Caco-2 (cell line): ENCODE measurements at regions not wholly inside any gene's neighbourhood (a gene's known extent, or its start where the extent isn't known, plus 50 kb on each side); places are given as distances from the start of the nearest gene placed in this dataset.

Experiments
- BruUV-seq: library from RNA; stranded (reverse); fragments of 400-500 nt; replicated peaks from 2 replicates; lab custom pipeline; 2021; lab: Mats Ljungman, UMichigan
- CTCF ChIA-PET: fragments of 300-600 bp; sonication (Branson Sonifier 250); formaldehyde crosslinking; loops from one replicate; lab custom pipeline; 2022; ENCODE audit warnings: antibody characterized with exemption; lab: Charles Lee
- POLR2A ChIA-PET: fragments of 300-600 bp; sonication (Branson Sonifier 250); formaldehyde crosslinking; loops from one replicate; lab custom pipeline; 2022; ENCODE audit warnings: antibody characterized with exemption; lab: Charles Lee
- DNase-seq, 2 experiments: peaks; one replicate each; pipeline versions ENCODE4 v3.0.0 to v3.0.0-alpha.2; 2020 to 2022
- H3K27me3 ChIP-seq: replicated peaks from 2 replicates; pipeline ENCODE4 v1.6.0; 2011; ENCODE audit warnings: low read length; ENCODE audit not compliant: control insufficient read depth, insufficient read depth
- H3K36me3 ChIP-seq: 2 replicates; pipeline ENCODE4 v1.5.1; 2011; ENCODE audit warnings: low read length; ENCODE audit not compliant: control insufficient read depth, insufficient read depth
- H3K4me1 ChIP-seq: fragments of 250-450 bp; sonication (Bioruptor Pico); 2 replicates; pipeline ENCODE4 v1.5.1; 2020; ENCODE audit warnings: mild to moderate bottlenecking
- H3K4me3 ChIP-seq: 2 replicates; pipeline ENCODE4 v1.5.1; 2011; ENCODE audit warnings: low read depth, mild to moderate bottlenecking, control low read depth, low read length
- H3K9me3 ChIP-seq: fragments of 250-450 bp; sonication (Bioruptor Pico); 2 replicates; pipeline ENCODE4 v1.5.1; 2020; ENCODE audit warnings: mild to moderate bottlenecking, moderate library complexity
- H3K27ac Mint-ChIP-seq: one replicate; pipeline ENCODE4 v1.8.0; 2022; ENCODE audit warnings: mixed read lengths; ENCODE audit not compliant: unreplicated experiment
- H3K27me3 Mint-ChIP-seq: one replicate; pipeline ENCODE4 v1.8.0; 2022; ENCODE audit warnings: mixed read lengths; ENCODE audit not compliant: insufficient read depth, unreplicated experiment
- H3K36me3 Mint-ChIP-seq: one replicate; pipeline ENCODE4 v1.8.0; 2022; ENCODE audit warnings: mild to moderate bottlenecking, mixed read lengths; ENCODE audit not compliant: insufficient read depth, unreplicated experiment
- H3K4me1 Mint-ChIP-seq: one replicate; pipeline ENCODE4 v1.8.0; 2022; ENCODE audit warnings: low read depth, mixed read lengths; ENCODE audit not compliant: unreplicated experiment
- H3K4me3 Mint-ChIP-seq: one replicate; pipeline ENCODE4 v1.8.0; 2022; ENCODE audit warnings: mild to moderate bottlenecking, moderate library complexity, mixed read lengths; ENCODE audit not compliant: unreplicated experiment
- H3K9me3 Mint-ChIP-seq: one replicate; pipeline ENCODE4 v1.8.0; 2022; ENCODE audit warnings: mixed read lengths; ENCODE audit not compliant: unreplicated experiment
- intact Hi-C: fragments of 100-400 bp; cut with micrococcal nuclease; formaldehyde crosslinking; loops from one replicate; pipeline ENCODE4 v1.10.0; 2022; ENCODE audit not compliant: unreplicated experiment
- TF ChIP-seq, protein P1 (sequence below), 2 experiments: fragments of 200-600 bp in 1 of 2; IDR thresholded peaks; 1 replicate in 1 of 2; 2 replicates in 1 of 2; pipeline versions ENCODE4 v1.5.1 to v1.8.0; 2011 to 2022; ENCODE audit warnings: antibody characterized with exemption in 1 of 2, control low read depth in 1 of 2, inconsistent platforms in 1 of 2, low read depth in 1 of 2, low read length in 1 of 2, mild to moderate bottlenecking in 1 of 2, moderate library complexity in 1 of 2; ENCODE audit not compliant: insufficient read depth in 1 of 2, severe bottlenecking in 1 of 2, unreplicated experiment in 1 of 2

DNA sequence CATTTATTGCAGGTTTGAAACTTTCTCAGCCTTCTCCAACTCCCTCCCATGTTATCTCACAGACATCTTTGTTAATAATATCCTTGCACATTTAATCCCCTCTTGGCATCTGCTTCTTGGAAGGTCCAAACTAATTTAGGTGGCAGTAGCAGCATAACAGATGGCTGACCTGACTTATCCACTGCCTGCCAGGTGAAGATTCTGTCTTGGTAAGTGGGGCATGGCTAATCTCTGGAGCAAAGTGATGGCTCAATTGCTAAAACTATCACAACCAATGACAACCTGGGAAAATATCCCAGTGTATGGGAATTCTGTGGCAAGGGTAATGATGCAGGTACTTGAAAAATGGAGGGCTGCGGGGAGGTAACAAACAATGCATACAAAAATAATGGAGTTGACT lies 58.2 kb upstream of the ALG10B start:
- no peaks in the 10 kb centered on the region for H3K4me1 ChIP-seq
- no peaks in the 10 kb centered on the region for H3K36me3 ChIP-seq
- intact Hi-C loops, result no loop called here
- BruUV-seq, result no TSS peak
- H3K27me3 ChIP-seq, result no peaks in the 10 kb centered on the region
- DNase-seq, result no peak
- TF ChIP-seq, protein P1, sequence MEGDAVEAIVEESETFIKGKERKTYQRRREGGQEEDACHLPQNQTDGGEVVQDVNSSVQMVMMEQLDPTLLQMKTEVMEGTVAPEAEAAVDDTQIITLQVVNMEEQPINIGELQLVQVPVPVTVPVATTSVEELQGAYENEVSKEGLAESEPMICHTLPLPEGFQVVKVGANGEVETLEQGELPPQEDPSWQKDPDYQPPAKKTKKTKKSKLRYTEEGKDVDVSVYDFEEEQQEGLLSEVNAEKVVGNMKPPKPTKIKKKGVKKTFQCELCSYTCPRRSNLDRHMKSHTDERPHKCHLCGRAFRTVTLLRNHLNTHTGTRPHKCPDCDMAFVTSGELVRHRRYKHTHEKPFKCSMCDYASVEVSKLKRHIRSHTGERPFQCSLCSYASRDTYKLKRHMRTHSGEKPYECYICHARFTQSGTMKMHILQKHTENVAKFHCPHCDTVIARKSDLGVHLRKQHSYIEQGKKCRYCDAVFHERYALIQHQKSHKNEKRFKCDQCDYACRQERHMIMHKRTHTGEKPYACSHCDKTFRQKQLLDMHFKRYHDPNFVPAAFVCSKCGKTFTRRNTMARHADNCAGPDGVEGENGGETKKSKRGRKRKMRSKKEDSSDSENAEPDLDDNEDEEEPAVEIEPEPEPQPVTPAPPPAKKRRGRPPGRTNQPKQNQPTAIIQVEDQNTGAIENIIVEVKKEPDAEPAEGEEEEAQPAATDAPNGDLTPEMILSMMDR (IDR thresholded peaks at IDR 0.05; ENCODE audit: insufficient read depth in 1 of 2, low read depth in 1 of 2, low read length in 1 of 2, severe bottlenecking in 1 of 2, unreplicated experiment in 1 of 2), result no peak
- 0 out of 2 replicates have a peak, but pooled peaks cover 3% of the 10 kb centered on the region for H3K9me3 ChIP-seq
- peaks cover 8% of the 10 kb centered on the region for H3K9me3 Mint-ChIP-seq
- no peaks in the 10 kb centered on the region for H3K4me1 Mint-ChIP-seq
- ChIA-PET CTCF (no interaction called here), POLR2A (no interaction called here)
- H3K27ac Mint-ChIP-seq, result no peak overlapping the region
- H3K27me3 Mint-ChIP-seq, result no peaks in the 10 kb centered on the region
- H3K4me3 Mint-ChIP-seq, result no peak overlapping the region
- H3K36me3 Mint-ChIP-seq, result no peaks in the 10 kb centered on the region
- no peak overlapping the region for H3K4me3 ChIP-seq
